HG03520 (cell line): ENCODE measurements at regions not wholly inside any gene's neighbourhood (a gene's known extent, or its start where the extent isn't known, plus 50 kb on each side); places are given as distances from the start of the nearest gene placed in this dataset.
A peak's percentile ranks its signal among the peaks of the same experiment; 100 is the strongest.
"Not testable (repeated sequence)": the region's sequence is repeated elsewhere in the genome, so short reads cannot be mapped to it uniquely, and the experiment has no call there.

Experiments used
- ATAC-seq: cut with Tn5 transposase; IDR thresholded peaks from one replicate; pipeline ENCODE4 v1.9.1; 2021; ENCODE audit warnings: mild to moderate bottlenecking, moderate library complexity; ENCODE audit not compliant: unreplicated experiment

- no peak for ATAC-seq
Observed at GRCh38 chr7:115363916-115364315, 442.0 kb downstream of the MDFIC start.

- no peak for ATAC-seq
Observed at GRCh38 chr7:115359955-115360354, 438.1 kb downstream of the MDFIC start.

- no peak for ATAC-seq
Observed at GRCh38 chr7:115359119-115359518, 437.2 kb downstream of the MDFIC start.

- no peak for ATAC-seq
Observed at GRCh38 chr7:115357703-115357999, 435.8 kb downstream of the MDFIC start.

GRCh38 chr7:115356999-115357702, 435.3 kb downstream of the MDFIC start:
- ATAC-seq: no peak

- peak; percentile 41 for ATAC-seq
Observed at GRCh38 chr7:115356139-115356746, 434.3 kb downstream of the MDFIC start.

GRCh38 chr7:115354925-115355324, 433.0 kb downstream of the MDFIC start:
- no peak for ATAC-seq

GRCh38 chr7:115352375-115352774, 430.5 kb downstream of the MDFIC start:
- no peak for ATAC-seq

- no peak for ATAC-seq
Observed at GRCh38 chr7:115350764-115351163, 428.9 kb downstream of the MDFIC start.

GRCh38 chr7:115349635-115350034, 427.7 kb downstream of the MDFIC start:
- ATAC-seq: no peak

- ATAC-seq: no peak
Observed at GRCh38 chr7:115346685-115347084, 424.8 kb downstream of the MDFIC start.

- peak; percentile 61 for ATAC-seq
Observed at GRCh38 chr7:115340828-115341227, 418.9 kb downstream of the MDFIC start.

GRCh38 chr7:115338016-115338415, 416.1 kb downstream of the MDFIC start:
- no peak for ATAC-seq

- no peak for ATAC-seq
Observed at GRCh38 chr7:115332691-115333090, 410.8 kb downstream of the MDFIC start.

- ATAC-seq: no peak
Observed at GRCh38 chr7:115329006-115329405, 407.1 kb downstream of the MDFIC start.

- no peak for ATAC-seq
Observed at GRCh38 chr7:115328018-115328417, 406.1 kb downstream of the MDFIC start.

- no peak for ATAC-seq
Observed at GRCh38 chr7:115327326-115327725, 405.4 kb downstream of the MDFIC start.

- no peak for ATAC-seq
Observed at GRCh38 chr7:115319541-115319940, 397.6 kb downstream of the MDFIC start.

- ATAC-seq: not testable (repeated sequence)
Observed at GRCh38 chr7:115310316-115310715, 388.4 kb downstream of the MDFIC start.

- no peak for ATAC-seq
Observed at GRCh38 chr7:115306586-115306985, 384.7 kb downstream of the MDFIC start.

- ATAC-seq: no peak
Observed at GRCh38 chr7:115300231-115300870, 378.5 kb downstream of the MDFIC start.

GRCh38 chr7:115299397-115300037, 377.6 kb downstream of the MDFIC start:
- ATAC-seq: no peak
